Thymus (tissue), 11 donors: ENCODE measurements at regions not wholly inside any gene's neighbourhood (a gene's known extent, or its start where the extent isn't known, plus 50 kb on each side); places are given as distances from the start of the nearest gene placed in this dataset.

Source experiments
- DNase-seq, 9 donors: peaks; one replicate each; pipeline ENCODE4 v3.0.0-alpha.2; 2013; ENCODE audit warnings: low spot score in 9 of 9, low read depth in 6 of 9, missing footprints in 1 of 9
- H3K27ac ChIP-seq, 2 donors: one replicate each; pipeline ENCODE4 v1.5.1; 2013; ENCODE audit warnings: control low read depth in 1 of 2, low read depth in 1 of 2, low read length in 1 of 2, mild to moderate bottlenecking in 1 of 2, moderate library complexity in 1 of 2
- H3K27me3 ChIP-seq, 2 donors: one replicate each; pipeline ENCODE4 v1.5.1; 2013; ENCODE audit warnings: low read length in 1 of 2; ENCODE audit not compliant: control insufficient read depth in 2 of 2, insufficient read depth in 1 of 2
- H3K36me3 ChIP-seq, 2 donors: one replicate each; pipeline ENCODE4 v1.5.1; 2013; ENCODE audit warnings: low read length in 1 of 2, mild to moderate bottlenecking in 1 of 2, moderate library complexity in 1 of 2; ENCODE audit not compliant: control insufficient read depth in 2 of 2, insufficient read depth in 2 of 2
- H3K4me1 ChIP-seq, 2 donors: one replicate each; pipeline ENCODE4 v1.5.1; 2013; ENCODE audit warnings: low read length in 2 of 2; ENCODE audit not compliant: control insufficient read depth in 2 of 2, insufficient read depth in 2 of 2
- H3K4me3 ChIP-seq, 2 donors: one replicate each; pipeline ENCODE4 v1.5.1; 2013; ENCODE audit warnings: low read length in 2 of 2, control low read depth in 1 of 2, mild to moderate bottlenecking in 1 of 2
- H3K9me3 ChIP-seq, 2 donors: one replicate each; pipeline ENCODE4 v1.5.1; 2013; ENCODE audit warnings: low read length in 1 of 2, mild to moderate bottlenecking in 1 of 2; ENCODE audit not compliant: control insufficient read depth in 2 of 2, insufficient read depth in 1 of 2
- WGBS: extraction: QIAGEN DNeasy Blood & Tissue Kit; methylation state at CpG from one replicate; pipeline ENCODE4 v1.1.7; 2013; 5-methylcytosine and 5-hydroxymethylcytosine counted together
- donor health status: healthy.

- no peak for DNase-seq
- Histone ChIP-seq H3K27me3 (no peaks in the 10 kb centered on the region), H3K9me3 (peaks cover 0 to 3% of the 10 kb centered on the region in 2 donors), H3K27ac (no peak overlapping the region), H3K4me1 (no peaks in the 10 kb centered on the region), H3K4me3 (no peak overlapping the region), H3K36me3 (no peaks in the 10 kb centered on the region)
- 89% methylated on average over 4 of the region's 4 CpGs for WGBS
Measured at GRCh38 chr18:66838340-66838987, 234.6 kb upstream of the CDH19 start.

DNA sequence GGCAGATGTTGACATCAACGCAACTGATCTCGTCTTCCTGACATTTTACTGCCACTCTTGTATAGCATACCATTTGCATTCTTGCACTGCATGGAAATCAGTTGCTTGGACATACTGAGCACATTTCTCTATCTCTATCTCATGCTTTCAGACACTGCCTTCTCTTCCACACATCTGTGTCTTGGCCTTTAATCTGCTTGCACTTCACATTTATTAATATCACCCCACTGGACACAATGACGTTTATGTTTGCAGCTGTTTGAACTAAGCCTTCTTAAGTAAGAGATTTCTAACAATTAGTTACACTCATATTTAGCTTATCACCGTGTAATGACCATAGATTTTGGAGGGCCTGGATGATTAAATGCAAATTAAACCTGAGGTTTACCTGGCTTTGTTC, 229.8 kb upstream of the CDH19 start:
- DNase-seq, result no peak
- Histone ChIP-seq H3K9me3 (peaks cover 0 to under 1% of the 10 kb centered on the region in 2 donors), H3K4me1 (no peaks in the 10 kb centered on the region), H3K36me3 (no peaks in the 10 kb centered on the region), H3K27ac (no peak overlapping the region), H3K4me3 (no peak overlapping the region), H3K27me3 (no peaks in the 10 kb centered on the region)
- 94% methylated on average over 4 of the region's 4 CpGs for WGBS

DNA sequence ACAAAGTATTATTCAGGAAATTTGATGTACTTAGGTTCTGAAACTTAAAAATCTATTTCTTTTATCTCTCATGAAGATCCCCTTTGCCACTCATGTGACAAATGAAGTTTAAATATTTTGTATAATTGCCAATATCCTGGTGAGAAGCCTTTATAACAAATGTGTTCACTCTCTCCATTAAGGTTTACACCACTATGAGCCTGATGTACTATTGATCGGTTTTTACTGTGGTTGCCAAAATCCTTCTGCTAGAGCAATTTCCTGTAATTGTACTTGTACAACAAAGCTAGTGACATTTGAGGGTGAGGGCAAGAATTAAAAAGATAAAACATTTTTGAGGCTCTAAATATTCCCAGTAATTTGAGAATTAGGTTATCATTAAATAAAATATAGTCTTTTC, 222.3 kb upstream of the CDH19 start:
- H3K27ac ChIP-seq, result no peak overlapping the region
- H3K36me3 ChIP-seq, result no peaks in the 10 kb centered on the region
- no peaks in the 10 kb centered on the region for H3K9me3 ChIP-seq
- WGBS, result 79% methylated on average over 1 of the region's 1 CpG
- no peaks in the 10 kb centered on the region for H3K27me3 ChIP-seq
- H3K4me3 ChIP-seq, result no peak overlapping the region
- DNase-seq, result no peak
- no peaks in the 10 kb centered on the region for H3K4me1 ChIP-seq

DNA sequence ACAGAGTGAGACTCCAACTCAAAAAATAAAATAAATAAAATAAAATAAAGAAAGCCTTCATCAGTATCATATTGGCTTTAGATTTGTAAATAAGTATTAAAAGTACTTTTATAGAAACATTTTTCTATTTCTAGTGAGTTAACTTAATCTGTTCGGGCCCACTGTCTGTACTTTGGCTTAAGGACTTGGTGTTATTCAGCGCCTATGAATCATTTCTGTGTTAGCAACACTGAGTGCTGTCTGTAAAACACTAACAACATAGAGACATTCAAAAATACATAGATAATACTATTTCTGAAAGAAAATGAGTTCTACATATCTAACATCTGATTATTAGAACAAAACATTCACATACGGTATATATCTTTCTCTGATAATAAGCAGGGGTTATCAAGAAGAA, 221.5 kb upstream of the CDH19 start:
- Histone ChIP-seq H3K27ac (no peak overlapping the region), H3K4me3 (no peak overlapping the region), H3K36me3 (no peaks in the 10 kb centered on the region), H3K9me3 (no peaks in the 10 kb centered on the region), H3K27me3 (no peaks in the 10 kb centered on the region), H3K4me1 (no peaks in the 10 kb centered on the region)
- DNase-seq, result no peak
- WGBS, result 96% methylated on average over 3 of the region's 3 CpGs

DNA sequence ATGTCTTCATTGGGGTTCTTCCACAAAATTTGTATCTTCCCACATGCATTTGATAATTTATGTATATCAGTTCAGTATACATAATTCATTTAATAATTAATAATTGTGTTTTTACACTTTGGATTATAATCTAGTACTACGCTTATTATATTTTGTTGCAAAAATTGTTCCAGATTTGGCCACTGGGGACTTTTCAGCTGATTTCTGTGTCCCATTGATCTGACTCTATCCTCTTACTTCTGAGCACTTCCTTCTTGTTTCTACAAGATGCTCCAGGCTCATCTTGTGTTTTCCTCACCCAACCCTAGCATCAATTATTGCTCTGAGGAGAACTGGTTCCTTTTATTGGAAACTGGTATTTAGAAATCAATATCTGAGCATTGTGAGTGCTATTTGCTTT, 215.3 kb upstream of the CDH19 start:
- Histone ChIP-seq H3K4me1 (no peaks in the 10 kb centered on the region), H3K9me3 (no peaks in the 10 kb centered on the region), H3K36me3 (no peaks in the 10 kb centered on the region), H3K27me3 (no peaks in the 10 kb centered on the region), H3K27ac (no peak overlapping the region), H3K4me3 (no peak overlapping the region)
- WGBS, result 97% methylated on average over 1 of the region's 1 CpG
- DNase-seq, result no peak

DNA sequence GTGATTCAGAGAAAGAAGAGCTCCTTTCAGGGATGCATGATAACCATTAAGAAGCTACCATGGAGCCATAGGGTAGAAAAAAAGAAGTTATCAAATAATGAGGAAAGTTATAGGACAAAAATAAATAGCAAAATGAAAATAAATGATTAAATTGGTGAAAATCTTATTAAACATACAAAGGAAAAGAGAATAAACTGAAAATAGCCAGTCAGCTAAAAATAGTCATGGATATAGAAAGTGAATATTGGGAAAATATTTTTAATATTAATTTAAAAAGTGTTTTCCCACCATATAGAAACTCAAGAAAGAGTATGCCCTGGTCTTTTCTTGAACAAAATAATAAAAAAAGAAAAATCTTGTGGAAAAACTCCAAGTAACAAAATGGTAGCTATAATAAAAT, 209.2 kb upstream of the CDH19 start:
- no peaks in the 10 kb centered on the region for H3K9me3 ChIP-seq
- no peaks in the 10 kb centered on the region for H3K27me3 ChIP-seq
- H3K36me3 ChIP-seq, result no peaks in the 10 kb centered on the region
- H3K4me1 ChIP-seq, result no peaks in the 10 kb centered on the region
- DNase-seq, result no peak
- H3K27ac ChIP-seq, result no peak overlapping the region
- no peak overlapping the region for H3K4me3 ChIP-seq

- 75% methylated on average over 3 of the region's 3 CpGs for WGBS
- Histone ChIP-seq H3K4me3 (no peak overlapping the region), H3K4me1 (no peaks in the 10 kb centered on the region), H3K36me3 (no peaks in the 10 kb centered on the region), H3K27me3 (no peaks in the 10 kb centered on the region), H3K27ac (no peak overlapping the region), H3K9me3 (no peaks in the 10 kb centered on the region)
- no peak for DNase-seq
Measured at GRCh38 chr18:66795051-66795450, 191.2 kb upstream of the CDH19 start.

DNA sequence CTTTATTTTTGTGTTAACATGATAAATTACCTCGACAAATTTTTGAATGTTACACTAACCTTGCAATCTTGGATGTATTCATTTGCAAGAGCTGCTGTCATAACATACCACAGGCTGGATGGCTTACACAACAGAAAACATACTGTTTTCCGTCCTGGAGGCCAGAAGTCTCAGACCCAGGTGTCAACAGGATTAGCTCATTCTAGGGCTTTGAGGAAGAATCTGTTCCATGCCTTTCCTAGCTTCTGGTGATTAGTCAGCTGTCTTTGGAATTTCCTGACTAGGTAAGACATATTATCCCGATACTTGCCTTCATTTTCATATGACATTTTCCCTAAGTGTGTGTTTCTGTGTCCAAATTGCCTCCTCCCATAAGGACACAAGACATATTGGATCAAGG, 188.6 kb upstream of the CDH19 start:
- no peaks in the 10 kb centered on the region for H3K36me3 ChIP-seq
- no peak for DNase-seq
- 90% methylated on average over 3 of the region's 3 CpGs for WGBS

DNA sequence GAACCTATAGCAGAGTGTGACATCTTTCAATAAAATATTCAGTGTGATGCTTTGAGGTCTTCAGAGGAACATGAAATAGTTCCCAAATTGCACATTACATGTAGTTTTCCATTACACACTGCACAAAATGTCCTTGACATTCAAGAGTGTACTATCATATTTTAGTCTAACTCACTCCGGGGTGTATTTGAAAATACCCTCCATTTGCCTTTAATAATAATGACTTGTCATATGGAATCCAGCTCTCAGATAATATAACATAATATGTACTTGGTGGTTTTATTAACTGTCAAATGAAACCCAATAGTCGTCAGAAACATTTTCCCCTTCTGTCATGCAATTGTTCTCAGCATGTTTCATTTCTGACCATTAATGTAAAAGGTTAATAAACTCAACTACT, 176.7 kb upstream of the CDH19 start:
- no peak for DNase-seq
- WGBS, result 90% methylated on average over 2 of the region's 2 CpGs
- Histone ChIP-seq H3K4me3 (no peak overlapping the region), H3K27me3 (no peaks in the 10 kb centered on the region), H3K27ac (no peak overlapping the region), H3K36me3 (no peaks in the 10 kb centered on the region), H3K4me1 (no peaks in the 10 kb centered on the region), H3K9me3 (no peaks in the 10 kb centered on the region)

More for the DNA sequence above, 188.6 kb upstream of the CDH19 start:
- H3K4me3 ChIP-seq, result no peak overlapping the region
- H3K27ac ChIP-seq, result no peak overlapping the region
- H3K27me3 ChIP-seq, result no peaks in the 10 kb centered on the region
- H3K4me1 ChIP-seq, result no peaks in the 10 kb centered on the region
- H3K9me3 ChIP-seq, result no peaks in the 10 kb centered on the region

DNA sequence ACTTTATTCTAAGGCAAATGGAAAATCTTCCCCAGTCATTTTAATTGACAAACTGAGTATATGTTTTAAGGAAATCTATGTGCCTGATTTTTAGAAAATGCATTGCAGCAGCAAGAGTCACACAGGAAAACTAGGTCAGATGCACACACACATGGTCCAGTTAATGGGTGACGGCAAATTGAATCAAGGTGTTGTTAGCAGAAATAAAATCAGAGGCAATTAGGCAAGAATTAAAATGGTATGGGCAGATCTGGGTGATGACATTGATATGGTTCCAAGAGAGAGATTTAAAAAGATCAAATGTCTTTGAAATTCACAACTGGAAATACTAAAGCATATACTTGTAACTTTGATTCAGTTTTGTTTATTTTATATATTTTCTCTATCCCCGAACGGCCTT, 174.2 kb upstream of the CDH19 start:
- Histone ChIP-seq H3K4me3 (no peak overlapping the region), H3K36me3 (no peaks in the 10 kb centered on the region), H3K9me3 (no peaks in the 10 kb centered on the region), H3K27me3 (no peaks in the 10 kb centered on the region), H3K27ac (no peak overlapping the region), H3K4me1 (no peaks in the 10 kb centered on the region)
- DNase-seq, result no peak
- WGBS, result 93% methylated on average over 3 of the region's 3 CpGs
